Inferior parietal cortex (tissue), 1 donor: ENCODE measurements at regions not wholly inside any gene's neighbourhood (a gene's known extent, or its start where the extent isn't known, plus 50 kb on each side); places are given as distances from the start of the nearest gene placed in this dataset.
"Not testable (repeated sequence)": the region's sequence is repeated elsewhere in the genome, so short reads cannot be mapped to it uniquely, and the experiment has no call there.

Experiments used
- DNase-seq: peaks from one replicate; pipeline ENCODE4 v3.0.0-alpha.2; 2016; ENCODE audit errors: extremely low spot score

DNA sequence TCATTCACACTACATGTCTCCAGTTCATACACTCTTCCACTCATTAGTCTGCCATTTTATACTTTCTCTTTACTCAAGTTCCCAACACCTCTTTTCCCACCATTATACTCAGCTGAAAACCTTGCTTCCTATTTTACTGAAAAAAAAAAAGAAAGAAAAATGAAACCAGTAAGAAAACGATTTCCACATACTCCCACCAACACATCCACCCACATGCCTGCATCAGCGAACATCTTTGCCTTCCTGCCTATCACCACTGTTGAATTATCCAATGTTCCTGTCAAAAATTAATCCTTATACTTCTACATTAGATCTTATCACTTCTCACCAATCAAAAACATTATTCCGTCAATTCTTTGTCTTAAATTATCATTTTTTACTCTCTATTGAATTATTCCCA, 188.1 kb upstream of the FAM241A start:
- DNase-seq = no peak

GRCh38 chr4:111957997-111958396, 187.3 kb upstream of the FAM241A start:
- no peak for DNase-seq

DNA sequence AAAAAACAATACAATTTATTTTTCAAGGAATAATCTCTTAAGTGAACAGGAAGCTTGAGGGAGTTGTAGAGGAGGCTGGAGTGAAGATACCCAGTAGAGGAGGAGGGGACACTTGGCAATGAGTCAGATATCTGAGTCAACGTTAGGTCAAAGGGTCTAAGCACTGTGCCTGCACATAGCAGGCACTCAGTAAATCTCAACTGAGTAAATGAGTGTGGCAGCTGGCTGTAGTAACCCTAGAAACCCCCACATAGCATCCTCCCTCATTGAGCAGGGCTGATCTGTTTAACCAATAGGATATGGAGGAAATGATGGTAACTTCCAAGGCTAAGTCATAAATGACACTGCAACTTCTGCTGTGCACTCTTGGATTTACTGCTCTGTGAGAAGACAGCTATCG, 186.0 kb upstream of the FAM241A start:
- DNase-seq = no peak

- no peak for DNase-seq
These were observed 185.0 kb upstream of the FAM241A start for GRCh38 chr4:111960241-111960667.

- not testable (repeated sequence) for DNase-seq
These were observed 184.2 kb upstream of the FAM241A start for GRCh38 chr4:111961026-111961425.

DNA sequence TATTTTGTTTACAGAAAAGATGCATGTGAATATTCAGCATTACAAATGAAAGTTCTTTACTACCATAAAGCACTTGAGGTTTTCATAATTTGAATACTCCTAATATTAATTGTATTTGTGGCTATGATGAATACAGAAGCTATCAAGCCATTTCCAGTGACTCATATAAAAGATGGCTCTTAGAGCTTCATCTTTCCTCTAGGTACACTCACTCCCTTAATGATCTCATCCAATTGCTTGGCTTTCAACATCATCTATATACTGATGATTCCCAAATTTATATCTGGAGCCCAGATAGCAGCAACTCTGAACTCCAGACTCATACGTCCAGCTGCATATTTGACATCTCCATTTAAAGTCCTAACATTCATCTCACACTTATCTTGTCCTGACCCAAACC, 183.4 kb upstream of the FAM241A start:
- DNase-seq = no peak

GRCh38 chr4:111963158-111963700, 182.0 kb upstream of the FAM241A start:
- no peak for DNase-seq

DNA sequence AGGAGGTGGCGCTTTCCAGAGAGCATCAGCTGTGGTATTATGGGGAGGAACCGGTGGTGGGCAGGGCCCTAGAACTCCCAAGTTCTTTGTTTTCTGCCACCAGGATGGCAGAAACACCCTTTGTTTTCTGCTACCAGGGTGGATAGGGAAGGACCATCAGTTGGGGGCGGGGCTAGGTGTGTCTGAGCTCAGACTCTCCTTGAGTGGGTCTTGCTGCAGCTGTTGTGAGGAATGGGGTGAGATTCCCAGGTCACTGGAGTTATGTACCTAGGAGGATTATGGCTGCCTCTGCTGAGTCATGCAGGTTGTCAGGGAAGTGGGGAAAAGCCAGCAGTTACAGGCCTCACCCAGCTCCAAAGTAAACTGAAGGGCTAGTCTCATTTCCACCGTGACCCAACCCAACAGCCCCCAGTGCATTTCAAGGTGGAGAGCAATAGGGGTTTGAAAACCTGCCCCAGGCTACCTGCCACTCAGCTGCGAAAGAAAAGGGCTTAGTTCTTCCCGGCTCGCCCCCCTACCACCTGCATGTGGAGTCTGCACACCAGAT, 167.8 kb upstream of the FAM241A start:
- no peak for DNase-seq

DNA sequence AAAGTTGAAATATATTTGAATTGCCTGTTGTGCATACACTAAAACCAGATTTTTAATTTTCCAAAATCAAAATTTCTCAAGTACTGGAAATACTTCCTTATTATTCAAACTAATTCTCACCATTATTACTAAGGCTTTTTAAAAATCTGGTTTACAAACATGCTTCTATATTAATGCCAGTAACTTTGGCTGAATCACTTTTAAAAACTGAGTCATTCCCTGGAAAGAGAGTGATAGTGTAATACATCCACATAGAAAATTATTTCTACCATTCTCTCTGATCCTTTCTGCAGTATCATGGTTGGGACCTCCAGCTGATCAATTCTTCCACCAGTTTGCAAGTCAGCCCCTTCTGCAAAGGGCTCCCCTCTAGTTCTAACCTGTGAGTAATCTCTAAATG, 165.3 kb upstream of the FAM241A start:
- DNase-seq = no peak

- DNase-seq = no peak
These were observed 163.2 kb upstream of the FAM241A start for GRCh38 chr4:111982089-111982488.

GRCh38 chr4:111984169-111984819, 161.0 kb upstream of the FAM241A start:
- DNase-seq = no peak

- DNase-seq = no peak
These were observed 159.8 kb upstream of the FAM241A start for GRCh38 chr4:111985426-111985825.

- DNase-seq = no peak
These were observed 159.2 kb upstream of the FAM241A start for GRCh38 chr4:111986095-111986494.

DNA sequence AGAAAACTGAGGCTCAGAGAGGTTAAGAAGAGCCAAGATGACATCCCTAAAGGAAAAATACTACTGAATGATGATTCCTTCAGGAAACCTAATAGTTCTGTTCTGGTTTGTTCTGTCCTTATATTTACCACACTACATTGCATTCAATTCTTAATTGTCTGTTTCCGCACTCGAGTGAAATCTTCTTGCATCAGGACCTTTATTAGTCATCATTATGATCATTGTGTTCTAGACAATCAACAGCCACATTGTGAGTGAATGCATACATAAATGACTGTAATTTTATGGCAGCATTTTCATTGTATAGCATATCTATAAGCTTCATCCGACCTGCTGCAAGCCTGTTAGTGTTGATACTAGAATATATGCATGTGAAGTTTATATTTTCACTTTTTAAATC, 156.7 kb upstream of the FAM241A start:
- no peak for DNase-seq

DNA sequence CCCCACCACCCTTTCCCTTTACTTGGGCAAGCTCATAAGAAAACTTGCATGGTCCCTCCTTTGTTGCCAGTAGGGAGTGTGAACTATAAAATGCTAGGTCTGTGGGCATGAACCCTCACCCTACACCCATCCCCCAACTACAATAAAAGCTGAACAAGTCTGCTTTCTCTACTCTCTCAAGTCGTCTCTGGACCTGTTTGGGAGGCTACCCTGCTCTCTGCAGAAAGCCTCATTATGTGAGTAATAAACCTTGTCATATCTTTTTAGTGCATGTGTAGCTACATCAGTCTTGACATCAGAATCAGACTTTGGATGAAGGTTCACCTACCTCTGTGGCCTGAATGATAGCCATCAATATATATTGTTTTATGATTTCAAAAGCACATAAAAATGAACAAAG, 155.4 kb upstream of the FAM241A start:
- no peak for DNase-seq

DNA sequence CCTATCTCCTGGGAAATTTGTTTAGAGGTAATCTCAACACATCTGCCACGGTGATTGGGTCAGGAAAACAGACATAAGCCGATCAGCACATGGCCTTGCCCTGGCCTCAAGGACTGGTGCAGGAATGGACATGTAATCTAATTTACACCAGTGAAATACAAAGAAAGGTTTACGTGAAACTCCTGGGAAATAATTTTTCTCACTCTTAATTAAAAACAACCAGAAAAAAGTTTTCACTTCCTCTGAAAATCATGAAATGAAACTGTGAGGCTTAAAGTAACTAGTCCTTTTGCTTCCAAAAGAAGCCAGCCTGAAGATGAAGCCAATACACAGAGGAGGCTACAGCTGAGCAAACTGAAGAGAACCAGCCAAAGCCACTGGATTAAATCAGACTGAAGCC, 154.1 kb upstream of the FAM241A start:
- DNase-seq = no peak

DNA sequence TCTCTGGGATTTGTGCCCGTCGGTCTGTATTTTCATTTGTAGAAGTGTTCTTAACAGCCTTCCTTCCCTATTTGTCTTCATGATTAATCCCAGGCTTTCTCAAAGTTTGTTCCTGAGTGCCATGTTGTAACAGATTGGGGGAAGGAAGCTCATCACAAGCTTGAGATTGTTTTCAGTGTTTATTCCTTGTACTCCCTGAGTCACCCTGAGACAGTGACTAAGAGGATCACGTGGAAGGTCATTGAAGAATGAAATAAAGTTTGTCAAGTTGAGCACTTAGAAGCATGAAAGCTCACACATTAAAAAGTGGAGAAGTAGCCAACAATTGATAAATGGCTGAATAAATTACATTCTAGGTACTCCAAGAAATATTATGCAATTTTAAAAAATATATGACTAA, 153.5 kb upstream of the FAM241A start:
- DNase-seq = no peak

GRCh38 chr4:111992351-111993168, 152.7 kb upstream of the FAM241A start:
- DNase-seq = no peak

DNA sequence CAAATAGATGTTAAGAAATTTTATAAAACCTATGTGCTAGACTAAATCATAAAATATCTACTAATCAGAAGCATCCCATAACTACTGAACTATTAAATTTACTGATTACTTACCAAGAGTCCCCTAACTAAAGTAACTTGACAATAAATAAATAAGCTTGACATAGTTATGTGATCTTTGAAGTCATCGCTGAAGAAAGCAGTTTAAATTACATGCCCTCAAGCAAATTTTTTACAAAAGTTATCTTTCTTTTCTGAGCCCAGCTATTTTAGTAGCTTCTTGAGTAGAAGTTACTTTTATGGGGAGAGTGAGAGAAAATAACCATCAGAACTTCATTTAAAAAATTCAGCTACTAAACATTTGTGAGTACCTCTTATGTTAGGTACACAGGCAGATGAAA, 150.9 kb upstream of the FAM241A start:
- no peak for DNase-seq

- no peak for DNase-seq
These were observed 147.5 kb upstream of the FAM241A start for GRCh38 chr4:111997785-111998184.

GRCh38 chr4:111999801-112000200, 145.5 kb upstream of the FAM241A start:
- no peak for DNase-seq

DNA sequence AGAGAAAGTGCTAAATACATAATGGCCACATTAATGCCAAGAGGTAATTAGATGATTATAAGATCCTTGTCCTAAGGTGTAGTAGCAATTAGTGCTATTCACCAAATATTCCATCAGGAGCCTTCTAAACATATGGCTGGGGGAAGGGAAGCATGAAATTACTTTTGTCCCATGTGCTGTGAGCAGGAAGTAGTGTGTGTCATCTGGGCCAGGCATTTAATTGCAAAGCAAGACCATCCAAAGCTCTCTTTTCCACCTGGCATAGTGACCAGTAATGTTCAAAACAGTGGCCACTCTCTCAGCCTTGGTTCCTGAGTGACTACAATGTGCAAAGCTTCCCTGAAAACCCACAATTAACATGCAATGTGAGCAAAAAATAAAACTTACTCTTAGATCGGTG, 144.2 kb upstream of the FAM241A start:
- DNase-seq = no peak

- DNase-seq = no peak
These were observed 143.0 kb upstream of the FAM241A start for GRCh38 chr4:112002248-112002661.
